ENCODE measurements at regions not wholly inside any gene's neighbourhood (a gene's known extent, or its start where the extent isn't known, plus 50 kb on each side); places are given as distances from the start of the nearest gene placed in this dataset.
"Not testable (repeated sequence)": the region's sequence is repeated elsewhere in the genome, so short reads cannot be mapped to it uniquely, and the experiment has no call there.

DNA sequence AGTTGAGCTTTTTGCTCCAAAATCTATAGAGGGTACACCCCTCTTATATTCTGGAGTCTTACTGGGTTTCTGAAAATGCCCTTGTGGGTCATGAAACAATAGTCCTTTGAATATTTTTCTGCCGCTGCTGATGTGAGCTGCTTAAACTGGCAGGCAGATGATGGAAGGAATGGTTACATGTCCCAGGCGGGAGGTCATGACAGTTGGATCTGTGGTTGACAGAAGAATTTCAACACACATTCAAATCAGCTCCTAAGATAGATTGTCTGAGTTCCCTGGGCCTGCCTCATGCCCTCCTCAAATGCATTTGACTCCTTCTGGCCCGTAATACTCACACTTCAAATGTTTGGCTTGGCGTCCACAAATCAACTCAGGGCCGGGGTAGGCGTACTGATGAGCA is 105.0 kb upstream of the IKBKE start:
- not testable (repeated sequence) for DNase-seq

DNA sequence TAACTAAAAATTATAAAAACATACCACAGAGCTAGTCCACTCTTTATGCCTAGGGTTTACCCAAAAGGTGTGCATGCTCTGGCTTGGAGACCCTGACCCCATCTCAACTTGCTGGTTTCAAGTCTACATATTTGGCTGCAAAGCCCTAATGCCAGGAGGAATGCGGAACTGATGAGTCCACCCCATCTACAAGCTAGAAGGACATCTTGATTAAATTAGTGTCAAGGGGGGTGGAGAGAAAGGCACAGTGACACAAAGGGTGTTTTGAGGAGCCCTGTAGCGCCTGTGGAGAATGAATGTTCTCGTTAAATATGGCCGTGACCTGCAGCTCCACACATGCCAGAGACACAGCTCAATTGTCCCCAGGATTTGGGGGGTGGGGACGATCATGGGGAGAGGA is 104.1 kb upstream of the IKBKE start:
- not testable (repeated sequence) for DNase-seq

DNA sequence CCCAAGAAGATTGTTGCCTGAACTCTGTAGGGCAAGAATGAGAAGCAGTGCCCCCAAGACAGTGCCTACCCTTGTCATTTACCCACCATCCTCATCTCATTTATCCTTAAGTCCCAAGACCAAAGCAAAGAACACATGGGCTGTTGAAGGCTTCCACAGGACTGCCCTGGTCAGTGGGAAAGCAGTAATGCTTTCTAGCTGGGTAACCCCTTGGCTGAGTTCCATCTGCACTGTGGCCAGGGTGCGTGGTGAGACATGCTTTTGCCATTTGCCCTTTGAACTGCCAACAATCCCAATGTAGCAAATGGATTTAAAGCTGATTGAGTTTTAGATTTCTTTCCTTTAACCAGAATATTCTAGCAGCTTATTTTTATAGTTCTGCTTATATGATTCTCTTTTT is 103.5 kb upstream of the IKBKE start:
- DNase-seq = not testable (repeated sequence)

DNA sequence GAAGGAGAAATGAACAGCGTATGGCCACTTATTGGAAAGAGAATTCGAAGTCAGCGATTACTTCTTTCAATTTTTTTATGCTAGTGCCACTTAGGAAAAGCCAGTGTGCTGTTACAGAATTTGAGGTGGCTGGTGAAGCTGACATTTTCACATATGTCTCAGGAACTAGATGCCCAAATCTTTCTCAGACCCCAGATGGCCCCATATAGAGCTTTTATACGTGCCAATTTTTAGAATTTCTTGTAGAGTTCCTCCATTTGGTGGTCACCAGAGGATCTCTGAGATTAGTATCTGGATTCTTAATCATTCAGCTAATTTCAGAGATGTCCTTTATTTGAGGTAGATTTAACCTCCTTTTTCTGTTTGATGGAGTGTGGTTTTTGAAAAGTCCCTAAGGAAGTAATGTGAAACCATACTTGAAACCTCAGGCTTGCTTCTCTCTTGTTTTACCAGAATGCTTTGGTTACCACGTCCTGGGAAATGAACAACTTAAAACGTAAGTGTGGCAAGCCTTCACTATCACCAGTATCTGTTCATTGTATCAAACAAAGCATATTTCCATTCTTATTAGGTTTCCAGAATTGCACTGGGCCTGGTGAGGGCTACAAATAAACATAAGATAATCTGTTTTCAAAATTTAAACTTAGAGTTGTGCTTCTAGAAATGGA is 102.2 kb upstream of the IKBKE start:
- not testable (repeated sequence) for DNase-seq

DNA sequence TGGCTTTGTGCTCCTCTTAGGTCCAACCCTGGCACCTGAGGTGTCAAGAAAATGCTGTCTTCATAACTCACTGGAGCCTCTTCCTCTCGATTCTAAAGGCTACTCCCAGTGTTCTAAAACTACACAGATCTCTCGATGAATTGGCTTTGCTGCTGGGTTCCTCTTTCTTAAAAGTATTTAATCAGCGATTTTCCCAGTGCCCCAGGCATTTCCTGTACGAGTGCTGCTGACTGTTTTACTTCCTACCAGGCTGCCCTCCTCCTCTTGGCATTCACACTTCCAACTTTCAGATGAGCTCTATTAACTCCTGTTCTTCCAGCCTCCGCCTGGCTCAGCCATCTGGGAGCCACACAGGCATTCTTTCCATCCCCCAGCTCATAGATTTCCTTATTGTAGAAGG is 95.6 kb upstream of the IKBKE start:
- not testable (repeated sequence) for DNase-seq

DNA sequence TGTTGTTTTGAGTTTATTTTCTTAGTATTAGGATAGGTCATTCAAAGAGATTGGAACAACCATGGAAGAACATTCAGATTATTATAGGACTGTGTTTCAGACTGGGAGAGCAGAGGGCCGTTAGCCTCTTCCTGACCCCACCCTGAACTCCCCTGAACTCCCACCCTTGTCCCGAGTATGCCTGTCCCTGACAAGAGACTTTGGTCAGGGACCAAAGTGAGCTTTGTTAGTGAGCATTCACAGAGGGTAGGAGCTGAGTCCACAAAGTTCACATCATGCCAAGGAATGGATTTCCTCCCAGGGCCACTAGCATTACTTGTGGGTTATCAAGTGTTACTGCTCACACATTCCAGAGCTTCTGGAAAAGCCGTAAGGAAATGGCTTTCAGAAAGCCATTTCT is 94.7 kb upstream of the IKBKE start:
- DNase-seq = not testable (repeated sequence)

- DNase-seq = not testable (repeated sequence)
Measured at GRCh38 chr1:206378506-206378905, 91.8 kb upstream of the IKBKE start.

GRCh38 chr1:206379245-206379644 is 91.0 kb upstream of the IKBKE start:
- DNase-seq = not testable (repeated sequence)

GRCh38 chr1:206380163-206380790 is 90.0 kb upstream of the IKBKE start:
- DNase-seq = not testable (repeated sequence)

GRCh38 chr1:206380791-206381610 is 89.3 kb upstream of the IKBKE start:
- DNase-seq = not testable (repeated sequence)

DNA sequence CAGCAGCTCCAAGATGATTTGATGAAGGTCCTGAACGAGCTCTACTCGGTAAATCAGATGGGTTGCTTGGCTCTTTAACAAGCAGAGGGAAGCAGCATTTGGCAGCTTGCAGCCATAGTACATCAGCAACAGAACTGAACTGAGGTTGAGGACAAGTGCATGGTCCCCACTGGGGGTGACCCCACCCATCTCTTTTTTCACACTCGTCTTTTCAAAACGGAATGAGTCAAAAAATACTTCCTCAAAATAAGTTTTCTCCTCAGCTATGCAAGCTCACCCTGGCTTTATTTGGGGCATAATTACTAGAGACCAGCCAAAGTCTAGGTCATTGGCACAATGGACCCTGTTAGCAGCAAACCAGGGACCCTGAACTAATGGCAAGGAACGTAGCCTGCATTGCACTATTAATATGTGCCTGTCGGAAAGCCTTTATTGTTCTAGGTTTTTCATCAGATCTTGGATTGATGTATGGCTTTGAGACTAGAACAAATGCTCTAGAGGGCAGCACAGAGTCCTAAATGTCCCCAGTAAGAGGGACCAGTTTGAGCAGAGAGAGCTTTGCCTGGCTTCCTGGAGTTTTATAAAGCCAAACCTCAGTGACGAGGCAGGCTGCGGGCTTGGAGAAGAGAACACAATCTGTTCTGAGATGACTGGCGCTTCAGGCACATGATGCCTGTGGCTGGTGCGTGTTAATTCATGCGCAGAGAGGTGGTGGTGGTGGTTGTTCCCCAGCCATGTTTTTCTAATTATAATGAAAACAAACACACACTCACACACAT is 86.1 kb upstream of the IKBKE start:
- peak in 1 of 2 donors; percentile 1 for DNase-seq

- DNase-seq = not testable (repeated sequence)
Measured at GRCh38 chr1:206384891-206385290, 85.4 kb upstream of the IKBKE start.

- not testable (repeated sequence) for DNase-seq
Measured at GRCh38 chr1:206387631-206388030, 82.6 kb upstream of the IKBKE start.

GRCh38 chr1:206391903-206392302 is 78.4 kb upstream of the IKBKE start:
- DNase-seq = not testable (repeated sequence)

GRCh38 chr1:206397501-206397900 is 72.8 kb upstream of the IKBKE start:
- not testable (repeated sequence) for DNase-seq

GRCh38 chr1:206398261-206398660 is 72.0 kb upstream of the IKBKE start:
- not testable (repeated sequence) for DNase-seq

- DNase-seq = not testable (repeated sequence)
Measured at GRCh38 chr1:206403612-206404307, 66.5 kb upstream of the IKBKE start.

- not testable (repeated sequence) for DNase-seq
Measured at GRCh38 chr1:206404309-206405027, 65.8 kb upstream of the IKBKE start.

DNA sequence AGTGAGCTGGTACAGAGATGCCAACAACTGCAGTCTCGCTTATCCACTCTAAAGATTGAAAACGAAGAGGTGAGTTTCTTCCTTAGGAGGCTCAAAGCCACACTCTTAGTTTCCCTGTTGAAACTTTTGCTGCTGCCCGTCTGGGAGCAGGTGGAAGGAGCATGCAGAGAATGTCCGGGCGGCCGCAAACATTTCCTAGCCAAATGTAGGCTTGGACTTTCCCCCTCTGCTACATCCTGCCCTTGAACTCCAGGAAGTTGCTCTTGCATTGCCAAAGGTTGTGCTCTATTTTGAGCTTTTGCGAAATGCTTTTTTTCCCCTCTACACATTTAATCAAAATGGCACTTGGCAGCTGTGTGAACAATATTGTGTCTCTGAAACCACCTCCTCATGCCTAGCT is 65.0 kb upstream of the IKBKE start:
- not testable (repeated sequence) for DNase-seq

DNA sequence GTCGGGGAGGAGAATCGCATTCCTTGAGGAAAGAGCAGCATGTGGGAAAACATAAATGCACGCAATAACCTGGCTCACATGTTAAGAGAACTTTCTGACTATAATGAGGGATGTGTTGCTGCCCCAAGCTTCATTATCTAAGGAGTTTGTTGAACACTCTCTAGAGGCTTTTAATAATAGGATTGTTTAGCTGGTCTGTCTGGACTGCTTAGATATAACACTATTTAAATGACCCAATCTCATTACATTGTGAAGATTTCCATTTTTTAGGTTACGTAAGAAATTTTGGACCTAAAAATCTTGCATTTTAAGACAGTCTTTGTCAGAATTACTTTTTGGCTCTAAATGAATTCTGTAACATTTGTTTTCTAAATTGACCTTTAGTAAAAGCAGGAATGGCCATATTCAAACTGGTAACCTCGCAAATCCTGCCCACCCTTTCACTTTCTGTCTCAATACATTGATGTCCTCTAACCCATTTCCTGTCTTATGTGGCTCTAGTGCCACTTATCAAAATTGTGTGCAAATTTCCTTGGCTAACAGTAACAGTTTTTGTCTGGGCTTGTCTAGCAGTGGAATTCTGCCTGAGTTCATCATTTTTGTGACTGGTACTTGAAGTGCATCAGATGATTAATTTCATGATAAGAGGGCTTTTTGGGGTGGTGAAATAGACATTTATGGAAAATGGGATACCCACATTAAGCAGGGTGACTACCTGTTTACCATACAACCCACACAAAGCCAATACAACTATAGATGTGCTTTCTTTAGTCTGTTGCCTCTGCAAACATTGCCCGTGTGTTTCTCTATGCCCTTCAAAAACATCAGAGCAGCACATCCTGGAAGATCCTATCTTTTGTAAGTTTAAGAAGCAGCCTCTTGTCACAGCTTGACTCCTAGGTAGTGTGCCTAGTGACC is 61.6 kb upstream of the IKBKE start:
- not testable (repeated sequence) for DNase-seq
